Occipital lobe (tissue), 1 donor: ENCODE measurements at regions not wholly inside any gene's neighbourhood (a gene's known extent, or its start where the extent isn't known, plus 50 kb on each side); places are given as distances from the start of the nearest gene placed in this dataset.
"Not testable (repeated sequence)": the region's sequence is repeated elsewhere in the genome, so short reads cannot be mapped to it uniquely, and the experiment has no call there.

Source experiments
- DNase-seq: peaks from one replicate; lab custom pipeline; 2025; lab: John Stamatoyannopoulos, UW

- DNase-seq: no peak
These were observed 204.7 kb downstream of the SPRY1 start for GRCh38 chr4:123600987-123601904.

GRCh38 chr4:123602007-123602406 lies 205.4 kb downstream of the SPRY1 start:
- no peak for DNase-seq

DNA sequence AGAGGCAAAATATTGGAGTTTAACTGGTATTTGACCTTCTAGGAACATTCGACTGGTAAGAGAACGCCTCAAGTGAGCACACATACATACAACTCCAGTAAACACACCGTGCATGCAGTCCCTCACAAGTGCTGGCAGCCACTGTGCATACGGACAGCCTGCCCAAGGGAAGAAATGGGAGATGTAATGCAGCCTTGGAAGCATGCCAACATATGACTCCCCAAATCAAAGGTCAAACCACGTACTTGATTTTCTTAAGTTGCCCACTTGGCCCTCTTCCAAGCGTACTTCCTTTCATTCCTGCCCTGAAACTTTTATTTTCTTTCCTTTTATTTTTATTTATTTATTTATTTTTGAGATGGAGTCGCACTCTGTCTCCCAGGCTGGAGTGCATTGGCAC lies 206.6 kb downstream of the SPRY1 start:
- DNase-seq: no peak

DNA sequence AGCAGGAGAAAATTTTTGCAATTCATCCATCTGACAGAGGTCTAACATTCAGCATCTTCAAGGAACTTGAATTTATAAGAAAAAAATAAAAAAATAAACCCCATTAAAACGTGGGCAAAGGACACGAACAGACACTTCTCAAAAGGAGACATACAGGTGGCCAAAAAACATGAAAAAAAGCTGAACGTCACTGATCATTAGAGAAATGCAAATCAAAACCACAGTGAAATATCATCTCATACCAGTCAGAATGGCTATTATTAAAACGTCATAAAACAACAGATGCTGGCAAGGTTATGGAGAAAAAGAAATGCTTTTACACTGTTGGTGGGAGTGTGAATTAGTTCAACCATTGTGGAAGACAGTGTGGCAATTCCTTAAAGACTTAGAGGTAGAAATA lies 209.2 kb downstream of the SPRY1 start:
- DNase-seq: not testable (repeated sequence)

- DNase-seq: no peak
These were observed 209.7 kb downstream of the SPRY1 start for GRCh38 chr4:123606336-123606735.

- no peak for DNase-seq
These were observed 210.4 kb downstream of the SPRY1 start for GRCh38 chr4:123606946-123607542.

- no peak for DNase-seq
These were observed 213.2 kb downstream of the SPRY1 start for GRCh38 chr4:123609829-123610228.

- no peak for DNase-seq
These were observed 217.2 kb downstream of the SPRY1 start for GRCh38 chr4:123613586-123614344.

GRCh38 chr4:123615901-123616300 lies 219.3 kb downstream of the SPRY1 start:
- DNase-seq: no peak

GRCh38 chr4:123616951-123617461 lies 220.4 kb downstream of the SPRY1 start:
- DNase-seq: peak; percentile 21

- no peak for DNase-seq
These were observed 221.2 kb downstream of the SPRY1 start for GRCh38 chr4:123617791-123618190.

DNA sequence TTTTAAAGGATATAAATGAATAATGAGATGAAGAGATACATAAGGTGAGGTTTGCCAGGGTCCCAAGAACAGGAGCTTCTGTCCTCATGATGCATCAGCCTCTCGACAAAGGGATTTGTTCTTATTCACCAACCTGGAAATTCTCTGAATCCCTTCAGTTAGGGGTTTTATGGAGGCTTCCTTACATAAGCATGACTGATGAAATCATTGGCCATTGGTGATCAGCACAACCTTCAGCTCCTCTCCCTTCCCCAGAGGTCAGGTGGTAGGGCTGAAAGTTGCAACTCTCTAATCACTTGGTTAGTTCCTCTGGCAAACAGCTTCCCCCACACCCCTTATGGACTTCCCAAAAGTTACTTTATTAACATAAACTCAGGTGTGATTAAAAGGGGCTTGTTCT lies 222.0 kb downstream of the SPRY1 start:
- DNase-seq: no peak

- DNase-seq: no peak
These were observed 222.7 kb downstream of the SPRY1 start for GRCh38 chr4:123619326-123619725.

DNA sequence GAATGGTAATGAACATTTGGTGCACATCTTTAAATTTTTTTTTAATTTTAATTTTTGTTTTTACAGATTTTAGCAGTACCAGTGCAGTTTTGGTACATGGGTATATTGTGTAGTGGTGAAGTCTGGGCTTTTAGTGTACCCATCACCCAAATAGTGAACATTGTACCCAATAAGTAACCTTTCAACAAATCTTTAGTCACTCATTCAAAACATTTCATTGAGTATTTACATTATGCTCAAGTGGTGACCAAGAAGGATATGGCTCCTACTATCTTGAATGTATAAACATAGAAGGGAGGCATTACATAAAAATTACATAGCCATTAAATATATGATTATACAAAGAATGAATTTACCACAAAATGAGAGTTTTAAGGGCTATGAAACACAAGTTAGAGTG lies 223.3 kb downstream of the SPRY1 start:
- no peak for DNase-seq

DNA sequence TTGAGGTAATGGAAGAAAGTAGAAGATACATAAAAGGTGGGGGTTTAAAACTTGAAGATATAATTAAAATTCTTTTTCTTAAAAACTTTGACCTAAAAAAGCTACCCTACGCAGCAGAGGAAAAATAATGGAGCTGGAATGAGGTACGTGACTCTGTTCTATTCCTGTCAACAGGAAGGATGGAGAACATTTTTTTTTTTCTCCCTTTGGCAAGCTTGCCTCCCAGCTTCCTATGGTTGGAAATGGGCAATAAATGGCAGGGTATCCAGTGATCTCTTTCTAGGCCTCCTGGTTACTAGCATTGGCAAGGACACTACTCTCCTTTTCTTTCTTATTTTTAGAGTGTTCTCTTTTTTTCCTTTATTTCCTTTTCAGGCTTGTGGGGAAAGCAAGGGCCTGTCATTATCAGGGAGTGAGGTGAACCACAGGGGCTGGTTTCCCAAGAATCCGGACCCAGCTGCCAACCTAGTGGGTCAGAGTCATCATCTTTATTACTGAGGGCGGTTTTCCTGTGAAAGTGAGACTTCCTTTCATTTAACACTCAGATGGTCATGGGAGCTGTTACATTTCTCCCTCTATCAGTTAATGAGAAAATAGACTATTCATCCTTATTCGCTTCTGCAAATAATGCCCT lies 224.6 kb downstream of the SPRY1 start:
- no peak for DNase-seq

DNA sequence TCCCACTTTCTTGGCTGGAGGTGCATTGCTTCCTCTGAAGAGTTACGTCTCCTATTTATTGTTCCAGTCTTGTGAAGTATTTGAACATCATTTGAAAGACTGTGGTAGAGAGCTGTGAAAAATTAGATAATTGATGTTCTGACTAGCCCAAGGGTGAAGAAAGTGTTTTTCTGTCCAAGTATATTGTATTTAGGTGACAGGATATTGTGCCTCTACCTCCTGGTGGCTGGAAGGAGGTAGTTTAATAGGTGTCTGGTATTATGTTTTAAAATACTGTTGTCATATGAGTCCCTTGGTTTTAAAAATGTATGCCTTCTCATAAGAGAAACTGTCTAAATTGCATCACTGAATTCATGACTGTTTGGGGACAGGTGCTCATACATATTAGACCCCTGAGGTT lies 226.0 kb downstream of the SPRY1 start:
- no peak for DNase-seq

GRCh38 chr4:123623611-123624010 lies 227.0 kb downstream of the SPRY1 start:
- no peak for DNase-seq

GRCh38 chr4:123624959-123625358 lies 228.4 kb downstream of the SPRY1 start:
- DNase-seq: no peak

DNA sequence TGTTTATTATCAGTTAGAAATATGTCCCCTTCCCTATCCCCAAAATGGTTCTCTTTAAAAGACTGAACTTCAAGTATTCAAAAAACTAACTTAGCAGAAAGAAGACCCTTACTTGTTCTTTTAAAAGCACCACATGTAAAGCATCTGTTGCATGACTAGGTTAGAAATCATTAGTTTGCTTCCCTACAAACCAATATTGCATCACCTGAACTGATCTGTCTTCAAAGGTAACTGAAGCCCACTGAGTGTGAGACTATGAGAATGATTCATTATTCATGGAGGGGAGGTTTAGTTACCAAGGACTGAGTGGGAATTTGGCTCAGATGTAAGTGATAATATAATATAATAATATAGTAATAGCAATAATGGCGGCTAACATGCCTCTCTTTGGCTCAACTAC lies 231.7 kb downstream of the SPRY1 start:
- no peak for DNase-seq

- DNase-seq: no peak
These were observed 235.4 kb downstream of the SPRY1 start for GRCh38 chr4:123631786-123632692.

DNA sequence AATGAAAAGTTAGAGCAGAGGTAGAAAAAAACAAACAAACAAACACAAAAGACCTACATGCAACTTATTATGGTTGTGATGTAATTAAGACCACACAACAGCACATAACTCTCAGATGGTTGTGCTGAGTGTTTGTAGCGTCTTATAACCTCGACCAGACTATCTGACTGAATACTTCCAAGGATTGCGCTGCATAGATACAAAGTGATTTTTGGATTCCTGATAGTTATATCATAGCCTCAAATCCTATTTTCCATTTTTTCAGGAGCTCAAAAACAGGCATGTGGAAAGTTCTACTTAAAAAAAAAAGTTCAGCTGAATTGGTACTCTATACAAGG lies 236.1 kb downstream of the SPRY1 start:
- DNase-seq: no peak
